ENCODE measurements at regions not wholly inside any gene's neighbourhood (a gene's known extent, or its start where the extent isn't known, plus 50 kb on each side); places are given as distances from the start of the nearest gene placed in this dataset.

GRCh38 chr5:44697025-44697424 lies 111.7 kb upstream of the MRPS30 start:
- peaks cover 7% of the 10 kb centered on the region for H3K27me3 Mint-ChIP-seq (ENCODE audit: low read depth)
- no peaks in the 10 kb centered on the region for H3K36me3 Mint-ChIP-seq (ENCODE audit: low read depth)
- no peak for DNase-seq (ENCODE audit: low spot score)
- no peak for TF ChIP-seq CTCF (IDR thresholded peaks at IDR 0.05)
- H3K27ac Mint-ChIP-seq (ENCODE audit: unreplicated experiment): no peak overlapping the region
- no peaks in the 10 kb centered on the region for H3K9me3 Mint-ChIP-seq (ENCODE audit: low read depth)
- no peaks in the 10 kb centered on the region for H3K4me1 Mint-ChIP-seq (ENCODE audit: low read depth)
- H3K4me3 Mint-ChIP-seq (ENCODE audit: unreplicated experiment): no peak overlapping the region

DNA sequence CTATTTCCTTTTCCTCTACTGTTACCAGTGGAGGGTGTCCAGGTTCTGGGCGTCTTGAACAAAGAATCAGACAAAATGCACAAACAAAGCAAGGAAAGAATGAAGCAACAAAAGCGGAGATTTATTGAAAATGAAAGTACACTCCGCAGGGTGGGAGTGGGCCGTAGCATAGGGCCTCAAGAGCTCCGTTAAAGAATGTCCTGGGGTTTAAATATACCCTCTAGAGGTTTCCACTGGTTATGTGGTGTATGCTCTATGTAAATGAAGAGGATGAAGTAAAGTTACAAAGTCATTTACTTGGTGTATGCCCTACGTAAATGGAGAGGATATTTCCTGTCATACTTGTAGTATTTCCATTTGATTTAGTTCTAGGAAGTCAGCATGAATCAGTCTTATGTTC lies 113.5 kb upstream of the MRPS30 start:
- H3K27me3 Mint-ChIP-seq (ENCODE audit: low read depth): peaks cover 3% of the 10 kb centered on the region
- no peak for TF ChIP-seq CTCF (IDR thresholded peaks at IDR 0.05)
- no peaks in the 10 kb centered on the region for H3K4me1 Mint-ChIP-seq (ENCODE audit: low read depth)
- H3K4me3 Mint-ChIP-seq (ENCODE audit: unreplicated experiment): no peak overlapping the region
- no peak for DNase-seq (ENCODE audit: low spot score)
- H3K27ac Mint-ChIP-seq (ENCODE audit: unreplicated experiment): no peak overlapping the region
- no peaks in the 10 kb centered on the region for H3K36me3 Mint-ChIP-seq (ENCODE audit: low read depth)
- no peaks in the 10 kb centered on the region for H3K9me3 Mint-ChIP-seq (ENCODE audit: low read depth)

GRCh38 chr5:44691802-44692201 lies 116.9 kb upstream of the MRPS30 start:
- H3K27me3 Mint-ChIP-seq (ENCODE audit: low read depth): no peaks in the 10 kb centered on the region
- H3K4me1 Mint-ChIP-seq (ENCODE audit: low read depth): no peaks in the 10 kb centered on the region
- no peak for TF ChIP-seq CTCF (IDR thresholded peaks at IDR 0.05)
- H3K36me3 Mint-ChIP-seq (ENCODE audit: low read depth): no peaks in the 10 kb centered on the region
- peaks cover 4% of the 10 kb centered on the region for H3K9me3 Mint-ChIP-seq (ENCODE audit: low read depth)
- H3K27ac Mint-ChIP-seq (ENCODE audit: unreplicated experiment): no peak overlapping the region
- H3K4me3 Mint-ChIP-seq (ENCODE audit: unreplicated experiment): no peak overlapping the region
- DNase-seq (ENCODE audit: low spot score): no peak

DNA sequence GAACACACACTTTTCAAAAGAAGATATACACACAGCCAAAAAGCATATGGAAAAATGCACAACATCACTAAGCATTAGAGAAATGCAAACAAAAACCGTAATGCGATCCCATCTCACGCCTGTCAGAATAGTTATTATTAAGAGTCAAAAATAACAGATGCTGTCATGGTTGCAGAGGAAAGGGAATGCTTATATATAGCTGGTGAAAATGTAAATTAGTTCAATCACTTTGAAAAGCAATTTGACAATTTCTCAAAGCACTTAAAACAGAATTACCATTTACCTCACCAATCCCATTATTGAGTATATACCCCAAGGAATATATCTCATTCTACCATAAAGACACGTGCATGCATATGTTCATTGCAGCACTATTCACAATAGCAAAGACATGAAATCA lies 126.8 kb upstream of the MRPS30 start:
- TF ChIP-seq CTCF (IDR thresholded peaks at IDR 0.05): no peak
- no peaks in the 10 kb centered on the region for H3K27me3 Mint-ChIP-seq (ENCODE audit: low read depth)
- no peak for DNase-seq (ENCODE audit: low spot score)
- H3K9me3 Mint-ChIP-seq (ENCODE audit: low read depth): peaks cover 15% of the 10 kb centered on the region
- no peaks in the 10 kb centered on the region for H3K36me3 Mint-ChIP-seq (ENCODE audit: low read depth)
- no peak overlapping the region for H3K4me3 Mint-ChIP-seq (ENCODE audit: unreplicated experiment)
- no peak overlapping the region for H3K27ac Mint-ChIP-seq (ENCODE audit: unreplicated experiment)
- H3K4me1 Mint-ChIP-seq (ENCODE audit: low read depth): no peaks in the 10 kb centered on the region

GRCh38 chr5:44679214-44679613 lies 129.5 kb upstream of the MRPS30 start:
- Mint-ChIP-seq H3K27me3 (ENCODE audit: low read depth) (peaks cover 3% of the 10 kb centered on the region), H3K9me3 (ENCODE audit: low read depth) (peaks cover 15% of the 10 kb centered on the region)

More at GRCh38 chr5:44679214-44679613, 129.5 kb upstream of the MRPS30 start:
- Mint-ChIP-seq H3K36me3 (ENCODE audit: low read depth) (no peaks in the 10 kb centered on the region), H3K27ac (ENCODE audit: unreplicated experiment) (no peak overlapping the region), H3K4me3 (ENCODE audit: unreplicated experiment) (no peak overlapping the region), H3K4me1 (ENCODE audit: low read depth) (no peaks in the 10 kb centered on the region)
- DNase-seq (ENCODE audit: low spot score): no peak
- no peak for TF ChIP-seq CTCF (IDR thresholded peaks at IDR 0.05)
